Caco-2 (cell line): ENCODE measurements at regions not wholly inside any gene's neighbourhood (a gene's known extent, or its start where the extent isn't known, plus 50 kb on each side); places are given as distances from the start of the nearest gene placed in this dataset.

Source experiments
- BruUV-seq: library from RNA; stranded (reverse); fragments of 400-500 nt; replicated peaks from 2 replicates; lab custom pipeline; 2021; lab: Mats Ljungman, UMichigan
- CTCF ChIA-PET: fragments of 300-600 bp; sonication (Branson Sonifier 250); formaldehyde crosslinking; loops from one replicate; lab custom pipeline; 2022; ENCODE audit warnings: antibody characterized with exemption; lab: Charles Lee
- POLR2A ChIA-PET: fragments of 300-600 bp; sonication (Branson Sonifier 250); formaldehyde crosslinking; loops from one replicate; lab custom pipeline; 2022; ENCODE audit warnings: antibody characterized with exemption; lab: Charles Lee
- DNase-seq, 2 experiments: peaks; one replicate each; pipeline versions ENCODE4 v3.0.0 to v3.0.0-alpha.2; 2020 to 2022
- H3K27me3 ChIP-seq: replicated peaks from 2 replicates; pipeline ENCODE4 v1.6.0; 2011; ENCODE audit warnings: low read length; ENCODE audit not compliant: control insufficient read depth, insufficient read depth
- H3K36me3 ChIP-seq: 2 replicates; pipeline ENCODE4 v1.5.1; 2011; ENCODE audit warnings: low read length; ENCODE audit not compliant: control insufficient read depth, insufficient read depth
- H3K4me1 ChIP-seq: fragments of 250-450 bp; sonication (Bioruptor Pico); 2 replicates; pipeline ENCODE4 v1.5.1; 2020; ENCODE audit warnings: mild to moderate bottlenecking
- H3K4me3 ChIP-seq: 2 replicates; pipeline ENCODE4 v1.5.1; 2011; ENCODE audit warnings: low read depth, mild to moderate bottlenecking, control low read depth, low read length
- H3K9me3 ChIP-seq: fragments of 250-450 bp; sonication (Bioruptor Pico); 2 replicates; pipeline ENCODE4 v1.5.1; 2020; ENCODE audit warnings: mild to moderate bottlenecking, moderate library complexity
- H3K27ac Mint-ChIP-seq: one replicate; pipeline ENCODE4 v1.8.0; 2022; ENCODE audit warnings: mixed read lengths; ENCODE audit not compliant: unreplicated experiment
- H3K27me3 Mint-ChIP-seq: one replicate; pipeline ENCODE4 v1.8.0; 2022; ENCODE audit warnings: mixed read lengths; ENCODE audit not compliant: insufficient read depth, unreplicated experiment
- H3K36me3 Mint-ChIP-seq: one replicate; pipeline ENCODE4 v1.8.0; 2022; ENCODE audit warnings: mild to moderate bottlenecking, mixed read lengths; ENCODE audit not compliant: insufficient read depth, unreplicated experiment
- H3K4me1 Mint-ChIP-seq: one replicate; pipeline ENCODE4 v1.8.0; 2022; ENCODE audit warnings: low read depth, mixed read lengths; ENCODE audit not compliant: unreplicated experiment
- H3K4me3 Mint-ChIP-seq: one replicate; pipeline ENCODE4 v1.8.0; 2022; ENCODE audit warnings: mild to moderate bottlenecking, moderate library complexity, mixed read lengths; ENCODE audit not compliant: unreplicated experiment
- H3K9me3 Mint-ChIP-seq: one replicate; pipeline ENCODE4 v1.8.0; 2022; ENCODE audit warnings: mixed read lengths; ENCODE audit not compliant: unreplicated experiment
- CTCF ChIP-seq, 2 experiments: fragments of 200-600 bp in 1 of 2; IDR thresholded peaks; 1 replicate in 1 of 2; 2 replicates in 1 of 2; pipeline versions ENCODE4 v1.5.1 to v1.8.0; 2011 to 2022; ENCODE audit warnings: antibody characterized with exemption in 1 of 2, control low read depth in 1 of 2, inconsistent platforms in 1 of 2, low read depth in 1 of 2, low read length in 1 of 2, mild to moderate bottlenecking in 1 of 2, moderate library complexity in 1 of 2; ENCODE audit not compliant: insufficient read depth in 1 of 2, severe bottlenecking in 1 of 2, unreplicated experiment in 1 of 2
- intact Hi-C: fragments of 100-400 bp; cut with micrococcal nuclease; formaldehyde crosslinking; loops from one replicate; pipeline ENCODE4 v1.10.0; 2022; ENCODE audit not compliant: unreplicated experiment

DNA sequence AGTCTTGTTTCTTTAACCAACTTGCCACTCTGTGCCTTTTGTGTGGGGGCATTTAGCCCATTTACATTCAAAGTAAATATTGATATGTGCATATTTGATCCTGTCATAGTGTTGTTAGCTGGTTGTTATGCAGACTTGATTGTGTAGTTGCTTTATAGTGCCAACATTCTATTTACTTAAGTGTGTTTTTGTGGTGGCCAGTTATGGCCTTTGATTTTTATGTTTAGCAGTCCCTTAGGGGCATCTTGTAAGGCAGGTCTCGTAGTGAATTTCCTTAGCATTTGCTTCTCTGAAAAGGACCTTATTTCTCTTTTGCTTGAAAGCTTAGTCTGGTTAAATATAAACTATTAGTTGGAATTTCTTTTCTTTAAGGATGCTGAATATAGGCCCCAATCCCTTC lies 282.8 kb upstream of the NECTIN3 start:
- no peak for DNase-seq
- no peak for TF ChIP-seq CTCF (IDR thresholded peaks at IDR 0.05; ENCODE audit: insufficient read depth in 1 of 2, low read depth in 1 of 2, low read length in 1 of 2, severe bottlenecking in 1 of 2, unreplicated experiment in 1 of 2)
- Histone ChIP-seq H3K27me3 (no peaks in the 10 kb centered on the region), H3K9me3 (no peaks in the 10 kb centered on the region), H3K4me1 (no peaks in the 10 kb centered on the region), H3K4me3 (no peak overlapping the region), H3K36me3 (no peaks in the 10 kb centered on the region)
- intact Hi-C loops = no loop called here
- no peak overlapping the region for H3K4me3 Mint-ChIP-seq
- ChIA-PET CTCF (no interaction called here), POLR2A (no interaction called here)
- no peak overlapping the region for H3K27ac Mint-ChIP-seq
- H3K4me1 Mint-ChIP-seq = peaks cover 11% of the 10 kb centered on the region
- H3K27me3 Mint-ChIP-seq = no peaks in the 10 kb centered on the region
- BruUV-seq = no TSS peak
- H3K36me3 Mint-ChIP-seq = no peaks in the 10 kb centered on the region
- H3K9me3 Mint-ChIP-seq = peaks cover 18% of the 10 kb centered on the region

DNA sequence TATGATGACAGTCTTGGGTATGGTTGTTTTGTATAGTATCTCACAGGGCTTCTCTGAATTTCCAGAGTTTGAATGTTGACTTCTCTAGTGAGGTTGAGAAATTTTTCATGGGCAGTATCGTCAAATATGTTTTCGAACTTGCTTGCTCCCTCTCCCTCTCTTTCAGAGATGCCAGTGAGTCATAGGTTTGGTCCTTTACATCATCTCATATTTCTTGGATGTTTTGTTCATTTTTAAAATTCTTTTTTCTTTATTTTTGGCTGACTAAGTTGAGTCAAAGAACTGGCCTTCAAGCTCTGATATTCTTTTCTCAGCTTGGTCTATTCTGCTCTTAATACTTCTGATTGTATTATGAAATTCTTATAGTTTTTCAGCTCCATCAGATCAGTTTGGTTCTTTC lies 282.3 kb upstream of the NECTIN3 start:
- Mint-ChIP-seq H3K9me3 (peaks cover 18% of the 10 kb centered on the region), H3K36me3 (no peaks in the 10 kb centered on the region), H3K27me3 (no peaks in the 10 kb centered on the region), H3K27ac (no peak overlapping the region), H3K4me3 (no peak overlapping the region), H3K4me1 (peaks cover 16% of the 10 kb centered on the region)
- BruUV-seq = no TSS peak
- intact Hi-C loops = no loop called here
- Histone ChIP-seq H3K4me3 (no peak overlapping the region), H3K36me3 (no peaks in the 10 kb centered on the region), H3K4me1 (no peaks in the 10 kb centered on the region), H3K9me3 (no peaks in the 10 kb centered on the region), H3K27me3 (no peaks in the 10 kb centered on the region)
- CTCF ChIA-PET = no interaction called here
- no peak for DNase-seq
- TF ChIP-seq CTCF (IDR thresholded peaks at IDR 0.05; ENCODE audit: insufficient read depth in 1 of 2, low read depth in 1 of 2, low read length in 1 of 2, severe bottlenecking in 1 of 2, unreplicated experiment in 1 of 2) = no peak
- POLR2A ChIA-PET = no interaction called here

- Mint-ChIP-seq H3K27me3 (no peaks in the 10 kb centered on the region), H3K4me3 (no peak overlapping the region), H3K9me3 (peaks cover 18% of the 10 kb centered on the region), H3K36me3 (no peaks in the 10 kb centered on the region), H3K27ac (no peak overlapping the region), H3K4me1 (peaks cover 22% of the 10 kb centered on the region)
- Histone ChIP-seq H3K4me3 (no peak overlapping the region), H3K36me3 (no peaks in the 10 kb centered on the region), H3K9me3 (no peaks in the 10 kb centered on the region), H3K27me3 (no peaks in the 10 kb centered on the region), H3K4me1 (no peaks in the 10 kb centered on the region)
- intact Hi-C loops = no loop called here
- TF ChIP-seq CTCF (IDR thresholded peaks at IDR 0.05; ENCODE audit: insufficient read depth in 1 of 2, low read depth in 1 of 2, low read length in 1 of 2, severe bottlenecking in 1 of 2, unreplicated experiment in 1 of 2) = no peak
- ChIA-PET POLR2A (no interaction called here), CTCF (no interaction called here)
- BruUV-seq = no TSS peak
- no peak for DNase-seq
These were observed 281.0 kb upstream of the NECTIN3 start for GRCh38 chr3:110790631-110791030.
